ENCODE measurements at regions not wholly inside any gene's neighbourhood (a gene's known extent, or its start where the extent isn't known, plus 50 kb on each side); places are given as distances from the start of the nearest gene placed in this dataset.

DNA sequence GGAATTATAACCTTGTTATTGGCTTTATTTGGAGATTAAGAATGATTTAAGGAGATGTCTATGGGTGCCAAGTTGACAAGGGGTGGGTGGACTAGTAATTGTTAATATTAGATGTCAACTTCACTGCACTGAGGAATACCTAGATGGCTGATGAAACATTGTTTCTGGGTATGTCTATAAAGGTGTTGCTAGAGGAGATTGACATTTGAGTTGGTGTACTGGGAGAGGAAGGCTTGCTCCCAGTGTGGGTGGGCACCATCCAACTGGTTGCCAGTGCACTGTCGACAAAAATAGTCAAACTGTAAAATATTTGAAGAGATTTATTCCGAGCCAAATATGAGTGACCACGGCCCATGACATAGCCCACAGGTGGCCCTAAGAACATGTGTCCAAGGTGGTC, 378.8 kb downstream of the NDFIP2 start:
- Histone ChIP-seq H3K9me2 (ENCODE audit: insufficient read depth) (peaks cover 17% of the 10 kb centered on the region), H2AFZ (no peak overlapping the region), H4K20me1 (replicated peaks; ENCODE audit: insufficient read depth) (no peaks in the 10 kb centered on the region), H3K27me3 (ENCODE audit: insufficient read depth) (no peaks in the 10 kb centered on the region), H3F3A (replicated peaks; ENCODE audit: low read depth) (no peaks in the 10 kb centered on the region), H3K4me1 (ENCODE audit: insufficient read depth) (no peaks in the 10 kb centered on the region), H3K79me2 (replicated peaks; ENCODE audit: insufficient read depth) (no peaks in the 10 kb centered on the region), H3K4me2 (no peak overlapping the region), H3K27ac (ENCODE audit: low read depth) (no peak overlapping the region), H3K36me3 (ENCODE audit: insufficient read depth) (no peaks in the 10 kb centered on the region), H3K4me3 (no peak overlapping the region)
- Mint-ChIP-seq H3K27ac (no peak overlapping the region), H3K9me3 (no peaks in the 10 kb centered on the region), H3K36me3 (ENCODE audit: low read depth) (no peaks in the 10 kb centered on the region), H3K27me3 (ENCODE audit: insufficient read depth, low read depth, poor library complexity) (no peaks in the 10 kb centered on the region), H3K4me1 (no peaks in the 10 kb centered on the region; the same call in 2 of the 3 replicates), H3K4me3 (no peak overlapping the region)
- TF ChIP-seq ZNF462 (CRISPR knock-in tag; IDR thresholded peaks at IDR 0.05), result no peak
- no peak for TF ChIP-seq JUNB (IDR thresholded peaks at IDR 0.05; ENCODE audit: unreplicated experiment)
- no peak for TF ChIP-seq CTCF (conservative IDR thresholded peaks at IDR 0.05; ENCODE audit: low read depth in 2 of 2)
- TF ChIP-seq, protein P1, sequence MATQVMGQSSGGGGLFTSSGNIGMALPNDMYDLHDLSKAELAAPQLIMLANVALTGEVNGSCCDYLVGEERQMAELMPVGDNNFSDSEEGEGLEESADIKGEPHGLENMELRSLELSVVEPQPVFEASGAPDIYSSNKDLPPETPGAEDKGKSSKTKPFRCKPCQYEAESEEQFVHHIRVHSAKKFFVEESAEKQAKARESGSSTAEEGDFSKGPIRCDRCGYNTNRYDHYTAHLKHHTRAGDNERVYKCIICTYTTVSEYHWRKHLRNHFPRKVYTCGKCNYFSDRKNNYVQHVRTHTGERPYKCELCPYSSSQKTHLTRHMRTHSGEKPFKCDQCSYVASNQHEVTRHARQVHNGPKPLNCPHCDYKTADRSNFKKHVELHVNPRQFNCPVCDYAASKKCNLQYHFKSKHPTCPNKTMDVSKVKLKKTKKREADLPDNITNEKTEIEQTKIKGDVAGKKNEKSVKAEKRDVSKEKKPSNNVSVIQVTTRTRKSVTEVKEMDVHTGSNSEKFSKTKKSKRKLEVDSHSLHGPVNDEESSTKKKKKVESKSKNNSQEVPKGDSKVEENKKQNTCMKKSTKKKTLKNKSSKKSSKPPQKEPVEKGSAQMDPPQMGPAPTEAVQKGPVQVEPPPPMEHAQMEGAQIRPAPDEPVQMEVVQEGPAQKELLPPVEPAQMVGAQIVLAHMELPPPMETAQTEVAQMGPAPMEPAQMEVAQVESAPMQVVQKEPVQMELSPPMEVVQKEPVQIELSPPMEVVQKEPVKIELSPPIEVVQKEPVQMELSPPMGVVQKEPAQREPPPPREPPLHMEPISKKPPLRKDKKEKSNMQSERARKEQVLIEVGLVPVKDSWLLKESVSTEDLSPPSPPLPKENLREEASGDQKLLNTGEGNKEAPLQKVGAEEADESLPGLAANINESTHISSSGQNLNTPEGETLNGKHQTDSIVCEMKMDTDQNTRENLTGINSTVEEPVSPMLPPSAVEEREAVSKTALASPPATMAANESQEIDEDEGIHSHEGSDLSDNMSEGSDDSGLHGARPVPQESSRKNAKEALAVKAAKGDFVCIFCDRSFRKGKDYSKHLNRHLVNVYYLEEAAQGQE (IDR thresholded peaks at IDR 0.05; ENCODE audit: unreplicated experiment), result no peak
- no peak for TF ChIP-seq ZNF114 (CRISPR knock-in tag; IDR thresholded peaks at IDR 0.05)
- TF ChIP-seq STAT1 (IDR thresholded peaks at IDR 0.05; ENCODE audit: unreplicated experiment), result no peak
- no peak for TF ChIP-seq ZNF331 (CRISPR knock-in tag; IDR thresholded peaks at IDR 0.05; ENCODE audit: low read depth)
- no peak for TF ChIP-seq EZH2 (IDR thresholded peaks at IDR 0.05; ENCODE audit: low read depth, unreplicated experiment)
- no peak for TF ChIP-seq CREB1 (CRISPR knock-in tag; IDR thresholded peaks at IDR 0.05; ENCODE audit: low read depth)
- TF ChIP-seq NANOG (IDR thresholded peaks at IDR 0.05; ENCODE audit: borderline replicate concordance), result no peak
- no peak for TF ChIP-seq ETS1 (IDR thresholded peaks at IDR 0.05)
- no peak for TF ChIP-seq EZH2phosphoT487 (IDR thresholded peaks at IDR 0.05; ENCODE audit: unreplicated experiment)
- no peak for TF ChIP-seq POLR2AphosphoS5 (IDR thresholded peaks at IDR 0.05; ENCODE audit: low read depth)
- ATAC-seq (no peak), DNase-seq (ENCODE audit: low spot score) (no peak)

Measured in GM23338 (cell line).